SK-N-SH treated with all-trans-retinoic acid at 6 μM for 48 hours (cell line): ENCODE measurements at regions not wholly inside any gene's neighbourhood (a gene's known extent, or its start where the extent isn't known, plus 50 kb on each side); places are given as distances from the start of the nearest gene placed in this dataset.

Source experiments
- ATAC-seq: fragments of 200-7000 bp; cut with Tn5 transposase; 3 replicates; pipeline ENCODE4 v1.9.1; 2020; ENCODE audit warnings: mild to moderate bottlenecking, moderate library complexity
- ARNTL ChIP-seq: fragments of 450-650 bp; formaldehyde crosslinking; IDR thresholded peaks from 2 replicates; pipeline ENCODE4 v1.5.0; 2020; ENCODE audit warnings: low read depth, mild to moderate bottlenecking, moderate library complexity, borderline replicate concordance
- BACH2 ChIP-seq: fragments of 250-450 bp; sonication (Bioruptor Pico); IDR thresholded peaks from 2 replicates; pipeline ENCODE4 v1.9.0; 2021; ENCODE audit warnings: mild to moderate bottlenecking, borderline replicate concordance
- CREB5 ChIP-seq: fragments of 250-450 bp; sonication (Bioruptor Pico); IDR thresholded peaks from 2 replicates; pipeline ENCODE4 v1.5.1; 2020; ENCODE audit warnings: low read depth, mild to moderate bottlenecking, moderate library complexity
- CSDC2 ChIP-seq: fragments of 250-450 bp; sonication (Bioruptor Pico); IDR thresholded peaks from 2 replicates; pipeline ENCODE4 v1.5.0; 2020; ENCODE audit warnings: mild to moderate bottlenecking, moderate library complexity
- ESRRG ChIP-seq: fragments of 250-450 bp; sonication (Bioruptor Pico); IDR thresholded peaks from 2 replicates; pipeline ENCODE4 v1.6.1; 2021; ENCODE audit warnings: mild to moderate bottlenecking
- ISL1 ChIP-seq: fragments of 250-450 bp; sonication (Bioruptor Pico); IDR thresholded peaks from 2 replicates; pipeline ENCODE4 v2.1.2; 2022; ENCODE audit warnings: mild to moderate bottlenecking, moderate library complexity
- OSR1 ChIP-seq: fragments of 250-450 bp; sonication (Bioruptor Pico); IDR thresholded peaks from 2 replicates; pipeline ENCODE4 v1.8.0; 2022; ENCODE audit warnings: moderate library complexity, mild to moderate bottlenecking, inconsistent platforms
- PPARA ChIP-seq: fragments of 250-450 bp; sonication (Bioruptor Pico); IDR thresholded peaks from 2 replicates; pipeline ENCODE4 v1.5.0; 2020; ENCODE audit warnings: mild to moderate bottlenecking, borderline replicate concordance
- RARB ChIP-seq: fragments of 250-450 bp; sonication (Bioruptor Pico); IDR thresholded peaks from 2 replicates; pipeline ENCODE4 v1.8.0; 2021; ENCODE audit warnings: mild to moderate bottlenecking, moderate library complexity
- SNAI2 ChIP-seq: fragments of 250-450 bp; sonication (Bioruptor Pico); IDR thresholded peaks from 2 replicates; pipeline ENCODE4 v1.5.0; 2020; ENCODE audit warnings: mild to moderate bottlenecking, moderate library complexity
- TCF4 ChIP-seq: fragments of 250-450 bp; sonication (Bioruptor Pico); IDR thresholded peaks from 2 replicates; pipeline ENCODE4 v1.8.0; 2021; ENCODE audit warnings: mild to moderate bottlenecking, moderate library complexity, borderline replicate concordance
- TOX ChIP-seq: fragments of 250-450 bp; sonication (Bioruptor Pico); IDR thresholded peaks from 2 replicates; pipeline ENCODE4 v1.8.0; 2021; ENCODE audit warnings: mild to moderate bottlenecking, moderate library complexity, borderline replicate concordance
- TSHZ2 ChIP-seq: fragments of 250-450 bp; sonication (Bioruptor Pico); IDR thresholded peaks from 2 replicates; pipeline ENCODE4 v1.5.0; 2020; ENCODE audit warnings: mild to moderate bottlenecking, moderate library complexity
- ZC3H10 ChIP-seq: fragments of 250-450 bp; sonication (Bioruptor Pico); IDR thresholded peaks from 2 replicates; pipeline ENCODE4 v1.5.1; 2021; ENCODE audit warnings: mild to moderate bottlenecking, moderate library complexity
- ZFP30 ChIP-seq: fragments of 450-650 bp; formaldehyde crosslinking; IDR thresholded peaks from 2 replicates; pipeline ENCODE4 v1.5.0; 2022; ENCODE audit warnings: mild to moderate bottlenecking, moderate library complexity
- ZNF565 ChIP-seq: fragments of 450-650 bp; formaldehyde crosslinking; conservative IDR thresholded peaks from 2 replicates; pipeline ENCODE4 v1.5.0; 2020; ENCODE audit warnings: low read depth, mild to moderate bottlenecking, moderate library complexity
- ZNF70 ChIP-seq: fragments of 450-650 bp; formaldehyde crosslinking; IDR thresholded peaks from 2 replicates; pipeline ENCODE4 v1.5.0; 2020; ENCODE audit warnings: mild to moderate bottlenecking, moderate library complexity
- TF ChIP-seq, protein P1 (sequence below): fragments of 250-450 bp; sonication (Bioruptor Pico); IDR thresholded peaks from 2 replicates; pipeline ENCODE4 v1.8.0; 2020; ENCODE audit warnings: mild to moderate bottlenecking, moderate library complexity, borderline replicate concordance
- TF ChIP-seq, protein P2 (sequence below): fragments of 250-450 bp; sonication (Bioruptor Pico); IDR thresholded peaks from 2 replicates; pipeline ENCODE4 v1.8.0; 2021; ENCODE audit warnings: low read depth, mild to moderate bottlenecking, moderate library complexity, borderline replicate concordance

DNA sequence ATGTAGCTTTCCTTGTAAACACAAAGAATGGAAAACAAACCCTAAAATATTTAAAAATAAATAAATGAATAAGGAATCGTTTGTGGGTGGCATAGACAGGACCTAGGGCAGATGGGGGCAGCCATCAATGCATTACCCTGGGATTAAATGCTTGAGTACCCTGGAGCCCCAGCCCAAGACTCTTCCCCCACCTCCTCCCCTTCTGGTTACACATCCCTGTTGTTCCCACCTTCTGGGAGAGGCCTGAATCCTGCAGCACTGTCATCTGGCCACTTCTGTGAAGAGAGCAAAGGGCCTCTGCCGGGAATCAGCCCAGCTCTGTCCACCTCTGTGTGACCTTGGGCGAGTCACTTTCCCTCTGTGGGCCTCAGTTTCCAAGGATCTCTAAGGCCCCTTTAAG lies 61.6 kb upstream of the COL13A1 start (continued):
- TF ChIP-seq, protein P1, sequence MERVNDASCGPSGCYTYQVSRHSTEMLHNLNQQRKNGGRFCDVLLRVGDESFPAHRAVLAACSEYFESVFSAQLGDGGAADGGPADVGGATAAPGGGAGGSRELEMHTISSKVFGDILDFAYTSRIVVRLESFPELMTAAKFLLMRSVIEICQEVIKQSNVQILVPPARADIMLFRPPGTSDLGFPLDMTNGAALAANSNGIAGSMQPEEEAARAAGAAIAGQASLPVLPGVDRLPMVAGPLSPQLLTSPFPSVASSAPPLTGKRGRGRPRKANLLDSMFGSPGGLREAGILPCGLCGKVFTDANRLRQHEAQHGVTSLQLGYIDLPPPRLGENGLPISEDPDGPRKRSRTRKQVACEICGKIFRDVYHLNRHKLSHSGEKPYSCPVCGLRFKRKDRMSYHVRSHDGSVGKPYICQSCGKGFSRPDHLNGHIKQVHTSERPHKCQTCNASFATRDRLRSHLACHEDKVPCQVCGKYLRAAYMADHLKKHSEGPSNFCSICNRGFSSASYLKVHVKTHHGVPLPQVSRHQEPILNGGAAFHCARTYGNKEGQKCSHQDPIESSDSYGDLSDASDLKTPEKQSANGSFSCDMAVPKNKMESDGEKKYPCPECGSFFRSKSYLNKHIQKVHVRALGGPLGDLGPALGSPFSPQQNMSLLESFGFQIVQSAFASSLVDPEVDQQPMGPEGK: no peak
- TF ChIP-seq ESRRG (CRISPR knock-in tag): no peak
- no peak for TF ChIP-seq ARNTL (CRISPR knock-in tag)
- no peak for TF ChIP-seq ZC3H10 (CRISPR knock-in tag)

DNA sequence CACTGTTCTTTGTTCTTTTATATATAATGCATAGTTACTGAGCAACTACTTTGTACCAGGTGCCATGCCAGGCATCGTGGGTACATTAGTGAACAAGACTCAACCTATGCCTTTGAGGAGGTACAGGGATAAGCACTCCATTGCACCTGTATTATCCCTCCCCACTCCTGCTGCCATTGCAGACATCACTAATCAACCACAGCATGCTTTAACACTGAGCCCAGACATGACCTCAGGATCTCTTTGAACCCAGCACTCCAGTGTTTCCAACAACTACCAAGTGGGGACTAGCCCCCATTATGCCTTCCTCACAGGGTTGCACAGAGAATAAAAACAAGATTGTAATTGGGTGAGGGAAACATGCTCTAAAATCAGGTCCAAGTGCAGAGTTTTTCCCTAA lies 60.5 kb upstream of the COL13A1 start:
- ATAC-seq: no peak
- TF ChIP-seq ZNF70 (CRISPR knock-in tag): no peak
- TF ChIP-seq SNAI2 (CRISPR knock-in tag): no peak
- TF ChIP-seq TSHZ2 (CRISPR knock-in tag): no peak
- TF ChIP-seq BACH2 (CRISPR knock-in tag): no peak
- no peak for TF ChIP-seq ISL1 (CRISPR knock-in tag)
- no peak for TF ChIP-seq RARB (CRISPR knock-in tag)

- no peak for ATAC-seq
- TF ChIP-seq BACH2 (CRISPR knock-in tag): no peak
- no peak for TF ChIP-seq ZNF70 (CRISPR knock-in tag)
- TF ChIP-seq TCF4 (CRISPR knock-in tag): no peak
- TF ChIP-seq ZFP30: no peak
- TF ChIP-seq ARNTL (CRISPR knock-in tag): no peak
- no peak for TF ChIP-seq CSDC2 (CRISPR knock-in tag)
- TF ChIP-seq TOX (CRISPR knock-in tag): no peak
- TF ChIP-seq ZNF565 (CRISPR knock-in tag): no peak
- TF ChIP-seq ESRRG (CRISPR knock-in tag): no peak
- TF ChIP-seq SNAI2 (CRISPR knock-in tag): no peak
- TF ChIP-seq, protein P1: no peak
- no peak for TF ChIP-seq ZC3H10 (CRISPR knock-in tag)
- TF ChIP-seq CREB5: no peak
- no peak for TF ChIP-seq ISL1 (CRISPR knock-in tag)
- no peak for TF ChIP-seq PPARA (CRISPR knock-in tag)
- TF ChIP-seq OSR1 (CRISPR knock-in tag): no peak
- TF ChIP-seq, protein P2, sequence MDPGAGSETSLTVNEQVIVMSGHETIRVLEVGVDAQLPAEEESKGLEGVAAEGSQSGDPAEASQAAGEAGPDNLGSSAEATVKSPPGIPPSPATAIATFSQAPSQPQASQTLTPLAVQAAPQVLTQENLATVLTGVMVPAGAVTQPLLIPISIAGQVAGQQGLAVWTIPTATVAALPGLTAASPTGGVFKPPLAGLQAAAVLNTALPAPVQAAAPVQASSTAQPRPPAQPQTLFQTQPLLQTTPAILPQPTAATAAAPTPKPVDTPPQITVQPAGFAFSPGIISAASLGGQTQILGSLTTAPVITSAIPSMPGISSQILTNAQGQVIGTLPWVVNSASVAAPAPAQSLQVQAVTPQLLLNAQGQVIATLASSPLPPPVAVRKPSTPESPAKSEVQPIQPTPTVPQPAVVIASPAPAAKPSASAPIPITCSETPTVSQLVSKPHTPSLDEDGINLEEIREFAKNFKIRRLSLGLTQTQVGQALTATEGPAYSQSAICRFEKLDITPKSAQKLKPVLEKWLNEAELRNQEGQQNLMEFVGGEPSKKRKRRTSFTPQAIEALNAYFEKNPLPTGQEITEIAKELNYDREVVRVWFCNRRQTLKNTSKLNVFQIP: no peak
- no peak for TF ChIP-seq TSHZ2 (CRISPR knock-in tag)
Measured at GRCh38 chr10:69741671-69742355, 59.9 kb upstream of the COL13A1 start.
